ENCODE measurements at regions not wholly inside any gene's neighbourhood (a gene's known extent, or its start where the extent isn't known, plus 50 kb on each side); places are given as distances from the start of the nearest gene placed in this dataset.

DNA sequence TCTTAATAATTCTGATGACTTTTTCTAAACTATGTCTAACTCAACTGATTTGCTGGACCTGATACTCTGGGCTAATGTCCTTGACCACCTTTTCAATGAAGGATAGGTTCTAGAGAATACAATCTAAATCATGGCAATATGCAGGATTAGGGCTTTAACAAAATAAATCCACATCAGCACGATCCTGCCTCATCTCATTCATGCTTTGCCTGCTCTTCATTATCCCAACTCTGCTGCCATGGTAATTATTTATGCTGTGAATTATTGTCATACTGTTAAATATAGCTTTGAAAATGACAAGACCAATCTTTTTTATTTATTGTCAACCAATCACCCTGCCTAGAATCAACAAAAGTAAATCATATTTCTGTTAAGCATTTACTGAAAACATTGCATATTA lies 2176.7 kb upstream of the AGA start:
- H3K4me2 ChIP-seq (ENCODE audit: control insufficient read depth, insufficient read depth) = no peak overlapping the region
- BruUV-seq (replicated peaks) = no TSS peak
- CTCF ChIA-PET = interaction anchor here (1.1 kb wide), 1 partner anchor 12 kb away, joined by 5 read pairs; no protein-coding TSS in a partner anchor
- RAD21 ChIA-PET (ENCODE audit: unreplicated experiment) = no interaction called here
- POLR2A ChIA-PET = no interaction called here
- no peak for DNase-seq (ENCODE audit: low read depth, low spot score)
- no peaks in the 10 kb centered on the region for H3K79me2 ChIP-seq (ENCODE audit: control insufficient read depth, insufficient read depth, low read length)
- no peak for ATAC-seq
- WGBS (ENCODE audit: insufficient coverage, insufficient replicate concordance, low lambda C conversion rate, missing lambda C conversion rate) = 0% methylated on average over 1 of the region's 1 CpG
- no peaks in the 10 kb centered on the region for H3K27me3 ChIP-seq (replicated peaks in 1 of 2; ENCODE audit: control insufficient read depth in 2 of 2, insufficient read depth in 2 of 2, low read length in 1 of 2)
- no peak for FAIRE-seq
- H3K9ac ChIP-seq (ENCODE audit: control insufficient read depth, insufficient read depth, low read length) = no peak overlapping the region
- H3K27ac ChIP-seq (ENCODE audit: control insufficient read depth, insufficient read depth) = no peak overlapping the region
- H3K36me3 ChIP-seq (ENCODE audit: control insufficient read depth in 2 of 2, insufficient read depth in 2 of 2, low read length in 1 of 2) = no peaks in the 10 kb centered on the region
- H3K4me3 ChIP-seq = no peak overlapping the region
- H4K20me1 ChIP-seq (ENCODE audit: control insufficient read depth, insufficient read depth) = no peaks in the 10 kb centered on the region
- H3K9me3 ChIP-seq (replicated peaks; ENCODE audit: control insufficient read depth, insufficient read depth, low read length) = no peaks in the 10 kb centered on the region
- SMC1A ChIA-PET (ENCODE audit: uncharacterized antibody, unreplicated experiment) = no interaction called here
- no peak overlapping the region for H2AFZ ChIP-seq (ENCODE audit: control insufficient read depth, low read depth, low read length)
- no peaks in the 10 kb centered on the region for H3K4me1 ChIP-seq (ENCODE audit: control insufficient read depth, insufficient read depth, low read length)
- in situ Hi-C loops (cut with MboI) = no loop called here
- intact Hi-C loops (cut with micrococcal nuclease; ENCODE audit: unreplicated experiment) = no loop called here
- TF ChIP-seq CHD2 (IDR thresholded peaks at IDR 0.05; ENCODE audit: borderline replicate concordance, low read depth, low read length) = no peak
- no peak for TF ChIP-seq SMAD1 (IDR thresholded peaks at IDR 0.05; ENCODE audit: low read depth, partially characterized antibody)
- TF ChIP-seq, protein P1, sequence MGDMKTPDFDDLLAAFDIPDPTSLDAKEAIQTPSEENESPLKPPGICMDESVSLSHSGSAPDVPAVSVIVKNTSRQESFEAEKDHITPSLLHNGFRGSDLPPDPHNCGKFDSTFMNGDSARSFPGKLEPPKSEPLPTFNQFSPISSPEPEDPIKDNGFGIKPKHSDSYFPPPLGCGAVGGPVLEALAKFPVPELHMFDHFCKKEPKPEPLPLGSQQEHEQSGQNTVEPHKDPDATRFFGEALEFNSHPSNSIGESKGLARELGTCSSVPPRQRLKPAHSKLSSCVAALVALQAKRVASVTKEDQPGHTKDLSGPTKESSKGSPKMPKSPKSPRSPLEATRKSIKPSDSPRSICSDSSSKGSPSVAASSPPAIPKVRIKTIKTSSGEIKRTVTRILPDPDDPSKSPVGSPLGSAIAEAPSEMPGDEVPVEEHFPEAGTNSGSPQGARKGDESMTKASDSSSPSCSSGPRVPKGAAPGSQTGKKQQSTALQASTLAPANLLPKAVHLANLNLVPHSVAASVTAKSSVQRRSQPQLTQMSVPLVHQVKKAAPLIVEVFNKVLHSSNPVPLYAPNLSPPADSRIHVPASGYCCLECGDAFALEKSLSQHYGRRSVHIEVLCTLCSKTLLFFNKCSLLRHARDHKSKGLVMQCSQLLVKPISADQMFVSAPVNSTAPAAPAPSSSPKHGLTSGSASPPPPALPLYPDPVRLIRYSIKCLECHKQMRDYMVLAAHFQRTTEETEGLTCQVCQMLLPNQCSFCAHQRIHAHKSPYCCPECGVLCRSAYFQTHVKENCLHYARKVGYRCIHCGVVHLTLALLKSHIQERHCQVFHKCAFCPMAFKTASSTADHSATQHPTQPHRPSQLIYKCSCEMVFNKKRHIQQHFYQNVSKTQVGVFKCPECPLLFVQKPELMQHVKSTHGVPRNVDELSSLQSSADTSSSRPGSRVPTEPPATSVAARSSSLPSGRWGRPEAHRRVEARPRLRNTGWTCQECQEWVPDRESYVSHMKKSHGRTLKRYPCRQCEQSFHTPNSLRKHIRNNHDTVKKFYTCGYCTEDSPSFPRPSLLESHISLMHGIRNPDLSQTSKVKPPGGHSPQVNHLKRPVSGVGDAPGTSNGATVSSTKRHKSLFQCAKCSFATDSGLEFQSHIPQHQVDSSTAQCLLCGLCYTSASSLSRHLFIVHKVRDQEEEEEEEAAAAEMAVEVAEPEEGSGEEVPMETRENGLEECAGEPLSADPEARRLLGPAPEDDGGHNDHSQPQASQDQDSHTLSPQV (IDR thresholded peaks at IDR 0.05) = no peak
- no peak for TF ChIP-seq NFXL1 (IDR thresholded peaks at IDR 0.05; ENCODE audit: borderline replicate concordance)
- TF ChIP-seq RAD21 (IDR thresholded peaks at IDR 0.05; ENCODE audit: insufficient read depth, low read depth, low read length) = no peak
- no peak for TF ChIP-seq ZSCAN29 (IDR thresholded peaks at IDR 0.05)
- TF ChIP-seq, protein P2, sequence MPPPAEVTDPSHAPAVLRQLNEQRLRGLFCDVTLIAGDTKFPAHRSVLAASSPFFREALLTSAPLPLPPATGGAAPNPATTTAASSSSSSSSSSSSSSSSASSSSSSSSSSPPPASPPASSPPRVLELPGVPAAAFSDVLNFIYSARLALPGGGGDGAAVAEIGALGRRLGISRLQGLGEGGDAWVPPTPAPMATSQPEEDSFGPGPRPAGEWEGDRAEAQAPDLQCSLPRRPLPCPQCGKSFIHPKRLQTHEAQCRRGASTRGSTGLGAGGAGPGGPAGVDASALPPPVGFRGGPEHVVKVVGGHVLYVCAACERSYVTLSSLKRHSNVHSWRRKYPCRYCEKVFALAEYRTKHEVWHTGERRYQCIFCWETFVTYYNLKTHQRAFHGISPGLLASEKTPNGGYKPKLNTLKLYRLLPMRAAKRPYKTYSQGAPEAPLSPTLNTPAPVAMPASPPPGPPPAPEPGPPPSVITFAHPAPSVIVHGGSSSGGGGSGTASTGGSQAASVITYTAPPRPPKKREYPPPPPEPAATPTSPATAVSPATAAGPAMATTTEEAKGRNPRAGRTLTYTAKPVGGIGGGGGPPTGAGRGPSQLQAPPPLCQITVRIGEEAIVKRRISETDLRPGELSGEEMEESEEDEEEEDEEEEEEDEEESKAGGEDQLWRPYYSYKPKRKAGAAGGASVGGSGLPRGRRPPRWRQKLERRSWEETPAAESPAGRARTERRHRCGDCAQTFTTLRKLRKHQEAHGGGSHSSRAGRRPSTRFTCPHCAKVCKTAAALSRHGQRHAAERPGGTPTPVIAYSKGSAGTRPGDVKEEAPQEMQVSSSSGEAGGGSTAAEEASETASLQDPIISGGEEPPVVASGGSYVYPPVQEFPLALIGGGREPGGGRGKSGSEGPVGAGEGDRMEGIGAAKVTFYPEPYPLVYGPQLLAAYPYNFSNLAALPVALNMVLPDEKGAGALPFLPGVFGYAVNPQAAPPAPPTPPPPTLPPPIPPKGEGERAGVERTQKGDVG (CRISPR knock-in tag; IDR thresholded peaks at IDR 0.05) = no peak
- TF ChIP-seq ZNF622 (IDR thresholded peaks at IDR 0.05) = no peak
- TF ChIP-seq, protein P3, sequence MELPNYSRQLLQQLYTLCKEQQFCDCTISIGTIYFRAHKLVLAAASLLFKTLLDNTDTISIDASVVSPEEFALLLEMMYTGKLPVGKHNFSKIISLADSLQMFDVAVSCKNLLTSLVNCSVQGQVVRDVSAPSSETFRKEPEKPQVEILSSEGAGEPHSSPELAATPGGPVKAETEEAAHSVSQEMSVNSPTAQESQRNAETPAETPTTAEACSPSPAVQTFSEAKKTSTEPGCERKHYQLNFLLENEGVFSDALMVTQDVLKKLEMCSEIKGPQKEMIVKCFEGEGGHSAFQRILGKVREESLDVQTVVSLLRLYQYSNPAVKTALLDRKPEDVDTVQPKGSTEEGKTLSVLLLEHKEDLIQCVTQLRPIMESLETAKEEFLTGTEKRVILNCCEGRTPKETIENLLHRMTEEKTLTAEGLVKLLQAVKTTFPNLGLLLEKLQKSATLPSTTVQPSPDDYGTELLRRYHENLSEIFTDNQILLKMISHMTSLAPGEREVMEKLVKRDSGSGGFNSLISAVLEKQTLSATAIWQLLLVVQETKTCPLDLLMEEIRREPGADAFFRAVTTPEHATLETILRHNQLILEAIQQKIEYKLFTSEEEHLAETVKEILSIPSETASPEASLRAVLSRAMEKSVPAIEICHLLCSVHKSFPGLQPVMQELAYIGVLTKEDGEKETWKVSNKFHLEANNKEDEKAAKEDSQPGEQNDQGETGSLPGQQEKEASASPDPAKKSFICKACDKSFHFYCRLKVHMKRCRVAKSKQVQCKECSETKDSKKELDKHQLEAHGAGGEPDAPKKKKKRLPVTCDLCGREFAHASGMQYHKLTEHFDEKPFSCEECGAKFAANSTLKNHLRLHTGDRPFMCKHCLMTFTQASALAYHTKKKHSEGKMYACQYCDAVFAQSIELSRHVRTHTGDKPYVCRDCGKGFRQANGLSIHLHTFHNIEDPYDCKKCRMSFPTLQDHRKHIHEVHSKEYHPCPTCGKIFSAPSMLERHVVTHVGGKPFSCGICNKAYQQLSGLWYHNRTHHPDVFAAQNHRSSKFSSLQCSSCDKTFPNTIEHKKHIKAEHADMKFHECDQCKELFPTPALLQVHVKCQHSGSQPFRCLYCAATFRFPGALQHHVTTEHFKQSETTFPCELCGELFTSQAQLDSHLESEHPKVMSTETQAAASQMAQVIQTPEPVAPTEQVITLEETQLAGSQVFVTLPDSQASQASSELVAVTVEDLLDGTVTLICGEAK (IDR thresholded peaks at IDR 0.05; ENCODE audit: borderline replicate concordance) = no peak
- no peak for TF ChIP-seq CHD1 (IDR thresholded peaks at IDR 0.05; ENCODE audit: low read depth, low read length)
- no peak for TF ChIP-seq STAT3 (IDR thresholded peaks at IDR 0.05; ENCODE audit: low read depth, low read length)

All from GM12878 (cell line).